GM19324 (cell line): ENCODE measurements at regions not wholly inside any gene's neighbourhood (a gene's known extent, or its start where the extent isn't known, plus 50 kb on each side); places are given as distances from the start of the nearest gene placed in this dataset.

ENCODE experiments used
- ATAC-seq: cut with Tn5 transposase; IDR thresholded peaks from one replicate; pipeline ENCODE4 v1.9.1; 2021; ENCODE audit warnings: mild to moderate bottlenecking, moderate library complexity; ENCODE audit not compliant: unreplicated experiment, low FRiP score

DNA sequence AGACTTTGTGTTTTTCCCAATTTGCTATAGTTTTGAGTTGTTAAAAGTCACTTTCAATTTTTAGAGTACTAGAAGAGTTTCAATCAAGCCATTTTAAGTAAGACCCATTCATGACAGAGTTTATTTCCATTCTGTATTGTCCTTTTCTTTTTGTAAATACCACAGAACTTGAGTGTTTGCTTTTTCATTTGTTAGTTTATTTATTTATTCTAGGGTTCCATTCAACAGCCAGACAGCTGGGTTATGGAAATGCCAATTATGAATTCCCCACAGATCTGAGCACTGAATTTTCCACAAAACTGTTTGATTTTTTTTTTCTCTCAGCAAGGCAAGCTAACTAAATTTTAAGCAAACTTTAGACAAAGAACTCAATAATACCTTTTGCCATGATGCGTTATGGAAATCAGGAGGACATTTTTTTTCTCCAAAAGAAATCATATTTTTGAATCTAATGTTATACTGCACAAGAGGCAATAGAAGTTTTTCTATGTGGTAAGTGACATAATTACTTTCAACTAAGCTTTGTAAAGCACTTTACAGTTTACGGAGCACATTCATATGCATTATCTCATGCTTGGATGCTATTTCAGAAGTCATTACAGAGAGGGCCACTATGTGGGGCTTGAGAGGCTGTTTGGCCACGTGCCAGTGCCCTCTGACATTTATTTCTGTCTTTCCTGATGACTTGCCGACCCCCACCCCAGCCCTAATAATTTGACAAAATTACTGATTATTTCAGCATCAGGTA, 181.5 kb downstream of the VRK1 start:
- ATAC-seq = no peak

DNA sequence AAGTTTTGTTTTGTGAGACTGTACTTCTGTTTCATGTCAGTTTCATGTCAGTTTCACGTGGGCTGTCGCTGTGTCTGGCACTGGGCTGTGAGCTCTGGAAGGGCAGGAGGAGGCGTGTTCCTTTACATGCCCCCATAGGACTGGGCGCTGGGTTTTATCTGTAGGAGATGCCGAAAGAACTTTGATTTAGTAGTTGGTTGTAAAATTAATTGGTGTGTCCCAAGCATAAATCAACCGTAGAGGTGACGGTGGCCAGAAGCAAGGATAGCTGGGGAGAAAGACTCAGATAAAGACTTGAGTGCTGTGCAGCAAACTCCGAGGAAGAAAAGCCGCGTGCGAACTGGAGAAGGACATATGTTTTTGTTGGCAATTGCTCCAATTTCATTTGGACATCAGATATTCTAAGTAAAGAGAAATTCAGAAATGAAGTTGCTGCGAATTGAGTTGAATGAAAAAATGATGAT, 182.5 kb downstream of the VRK1 start:
- ATAC-seq = no peak

DNA sequence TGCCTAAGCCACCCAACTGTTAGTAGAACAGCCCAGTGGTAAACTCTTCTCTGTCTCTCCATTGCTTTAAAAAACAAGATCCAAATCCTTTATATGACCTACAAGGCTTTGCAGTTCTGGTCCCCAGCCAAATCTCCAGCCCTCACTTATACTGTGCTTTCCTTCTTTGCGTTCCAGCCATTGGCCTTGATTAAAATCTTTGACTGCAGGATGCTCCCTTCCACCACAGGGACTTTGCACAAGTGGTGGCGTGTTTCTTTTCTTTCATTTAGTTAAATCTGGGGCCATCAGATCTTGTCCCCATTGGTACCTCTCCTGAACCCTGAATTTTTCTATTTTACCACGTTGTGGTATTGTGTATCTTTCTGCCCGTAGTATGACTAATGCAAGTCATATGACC, 183.7 kb downstream of the VRK1 start:
- ATAC-seq = no peak

DNA sequence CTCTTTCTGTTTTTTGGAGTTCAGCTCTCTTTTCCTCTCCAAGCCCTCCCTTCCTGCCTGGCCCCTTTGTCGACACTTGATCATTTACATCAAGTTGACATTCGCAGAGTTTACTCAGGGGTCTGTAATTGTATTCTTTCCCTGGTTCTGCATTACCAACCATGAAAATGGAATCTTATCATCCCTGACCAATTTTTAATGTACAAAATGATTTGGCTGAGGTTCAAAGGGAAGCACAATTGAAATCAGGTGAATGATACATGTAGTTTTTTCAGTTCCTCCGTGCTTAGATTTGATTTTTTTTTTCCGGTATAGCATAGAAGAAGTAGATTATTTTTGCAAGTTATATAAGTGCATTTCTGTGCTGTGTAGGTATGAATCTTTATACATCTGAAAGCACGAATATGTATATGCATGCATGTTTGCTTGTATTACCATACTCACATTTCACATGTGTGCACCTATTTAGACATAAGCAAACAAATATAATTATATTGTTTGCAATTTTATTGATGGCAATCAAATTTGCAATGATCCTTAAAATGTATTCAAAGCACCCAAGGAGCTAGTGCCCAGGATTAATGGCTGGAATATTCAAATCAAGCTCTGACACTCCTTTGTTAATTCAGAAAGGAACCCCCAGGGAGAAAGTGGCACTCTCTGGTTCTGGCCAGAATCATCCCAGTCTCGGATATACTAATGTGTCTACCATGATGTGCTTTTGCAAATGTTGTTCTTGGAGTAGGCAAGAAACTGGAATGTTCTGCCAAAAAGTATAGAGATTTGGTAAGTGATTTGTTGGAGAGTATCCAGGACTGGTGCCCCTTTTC, 189.3 kb downstream of the VRK1 start:
- ATAC-seq = no peak

DNA sequence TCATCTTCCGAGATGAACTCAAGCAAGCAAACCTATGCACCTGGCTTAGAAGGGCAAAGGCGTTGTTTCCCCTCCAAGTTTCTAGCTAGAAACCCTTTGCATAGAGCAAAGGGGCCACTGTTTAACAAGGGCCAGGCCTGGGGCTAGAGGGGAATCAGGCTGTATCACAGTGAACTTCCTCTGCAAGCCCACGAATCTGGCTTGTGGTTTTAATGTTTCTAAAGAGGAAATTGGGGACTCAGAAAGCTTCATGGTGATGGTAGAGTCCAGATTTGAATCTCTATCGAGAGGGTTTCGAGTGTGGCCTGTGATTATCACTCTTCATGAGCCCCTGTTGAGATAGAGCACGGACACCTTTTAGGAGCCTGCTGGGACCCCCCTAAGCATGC, 189.9 kb downstream of the VRK1 start:
- ATAC-seq = no peak

DNA sequence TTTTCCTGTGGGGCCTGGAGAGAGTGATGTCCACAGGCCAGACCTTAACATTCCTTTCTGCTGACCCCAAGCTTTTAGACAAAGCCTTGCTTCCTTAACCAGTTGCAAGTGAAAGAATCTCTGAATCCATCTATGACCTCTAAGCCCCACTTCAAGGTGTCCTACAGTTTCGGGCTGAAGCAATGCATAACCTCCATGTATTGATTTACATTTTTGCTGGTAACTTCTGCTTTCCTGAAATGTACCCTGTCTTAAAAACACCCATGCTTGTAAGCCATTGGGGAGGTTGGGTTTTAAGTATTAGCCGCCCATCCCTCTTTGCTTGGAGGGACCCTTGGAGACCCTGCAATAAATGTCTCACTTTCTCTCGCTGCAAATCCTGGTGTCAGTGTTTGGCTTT, 190.6 kb downstream of the VRK1 start:
- no peak for ATAC-seq

DNA sequence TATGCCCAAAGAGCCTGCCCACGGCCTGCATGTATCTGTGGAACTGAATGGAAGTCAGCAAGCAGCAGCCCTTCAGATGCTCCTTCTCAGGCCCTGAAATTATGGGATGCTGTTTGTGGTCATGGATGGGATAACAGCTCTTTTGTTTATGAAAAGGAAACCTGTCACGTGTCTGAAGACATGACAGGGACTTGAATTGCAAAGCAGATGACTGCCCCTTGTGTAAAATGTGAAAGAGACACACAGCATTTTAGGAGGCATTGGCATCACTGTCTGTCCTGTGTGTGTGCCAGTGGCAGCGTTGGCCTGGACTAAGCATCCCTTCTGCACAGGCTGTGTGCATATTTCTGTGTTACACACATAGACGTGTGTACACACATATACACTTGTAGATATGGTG, 192.1 kb downstream of the VRK1 start:
- no peak for ATAC-seq

DNA sequence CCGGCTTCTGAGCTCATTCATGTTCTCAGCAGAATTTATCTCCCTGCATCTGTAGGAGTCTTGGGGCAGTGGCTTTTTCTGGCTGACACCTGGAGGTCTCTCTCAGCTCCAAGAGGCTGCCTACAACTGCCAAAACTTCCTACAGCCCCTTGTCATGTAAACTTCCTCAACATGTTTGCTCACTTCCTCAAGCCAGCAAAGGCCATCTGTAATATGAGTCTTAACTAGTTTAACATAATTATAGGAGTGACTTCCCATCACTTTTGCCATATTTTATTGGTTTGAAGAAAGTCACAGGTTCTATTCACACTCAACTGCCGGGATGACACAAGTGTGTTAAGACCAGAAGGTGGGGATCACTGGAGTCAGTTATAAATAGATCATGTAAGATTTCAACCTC, 194.0 kb downstream of the VRK1 start:
- no peak for ATAC-seq

DNA sequence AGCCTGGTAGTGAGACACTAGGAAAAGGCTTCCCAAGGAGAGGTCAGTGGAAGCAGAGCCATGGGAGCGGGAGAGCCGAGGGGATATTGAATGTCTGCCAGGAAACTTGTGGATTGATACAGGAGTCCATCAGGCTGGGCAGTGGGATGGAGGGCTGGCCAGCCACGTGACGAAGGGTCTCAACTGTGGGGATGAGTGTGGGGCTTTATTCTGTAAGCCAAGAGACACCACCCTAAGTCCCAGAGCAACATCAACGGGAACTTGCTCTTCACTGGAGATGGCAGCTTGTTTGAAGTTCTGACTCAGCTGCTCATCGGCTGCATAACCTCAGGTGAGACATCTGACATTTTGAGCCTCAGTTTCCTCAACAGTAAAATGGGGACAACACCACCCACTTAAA, 197.8 kb downstream of the VRK1 start:
- no peak for ATAC-seq

DNA sequence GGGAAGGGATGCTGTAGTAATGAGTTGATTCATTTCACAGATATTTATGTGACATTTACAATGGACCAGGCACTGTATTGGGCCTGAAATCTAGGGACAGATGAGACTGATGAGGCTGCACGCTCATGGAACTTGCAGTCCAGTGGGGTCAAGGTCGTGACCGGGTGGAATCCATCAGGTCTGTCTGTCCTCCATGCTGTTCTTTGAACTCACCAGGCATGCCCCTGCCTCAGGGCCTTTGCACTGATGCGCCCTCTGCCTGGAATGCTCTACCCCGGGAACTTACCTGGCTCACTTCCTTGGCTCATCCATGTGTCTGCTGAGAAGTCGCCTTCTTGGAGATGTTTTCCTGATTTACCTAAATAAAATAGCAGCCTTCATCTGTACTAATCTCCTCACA, 200.1 kb downstream of the VRK1 start:
- ATAC-seq = no peak

DNA sequence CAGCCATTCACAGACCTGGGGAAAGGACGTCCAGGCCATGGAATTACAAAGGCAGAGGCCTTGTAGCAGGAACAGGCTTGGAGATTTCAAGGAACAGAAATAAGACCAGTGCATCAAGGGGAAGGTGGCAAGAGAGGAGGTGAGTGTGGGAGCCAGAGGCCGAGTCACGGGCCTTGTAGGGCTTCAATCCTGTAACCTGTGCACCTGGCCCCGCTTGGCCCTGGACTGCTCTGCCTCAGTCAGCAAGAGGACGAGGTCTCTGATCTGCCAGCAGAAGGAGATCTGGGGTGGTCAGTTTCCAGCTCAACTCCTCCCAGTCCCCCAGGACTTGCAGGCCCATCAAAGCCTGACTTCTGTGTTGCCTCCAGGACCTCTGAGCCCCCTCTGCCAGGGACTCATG, 200.8 kb downstream of the VRK1 start:
- no peak for ATAC-seq

DNA sequence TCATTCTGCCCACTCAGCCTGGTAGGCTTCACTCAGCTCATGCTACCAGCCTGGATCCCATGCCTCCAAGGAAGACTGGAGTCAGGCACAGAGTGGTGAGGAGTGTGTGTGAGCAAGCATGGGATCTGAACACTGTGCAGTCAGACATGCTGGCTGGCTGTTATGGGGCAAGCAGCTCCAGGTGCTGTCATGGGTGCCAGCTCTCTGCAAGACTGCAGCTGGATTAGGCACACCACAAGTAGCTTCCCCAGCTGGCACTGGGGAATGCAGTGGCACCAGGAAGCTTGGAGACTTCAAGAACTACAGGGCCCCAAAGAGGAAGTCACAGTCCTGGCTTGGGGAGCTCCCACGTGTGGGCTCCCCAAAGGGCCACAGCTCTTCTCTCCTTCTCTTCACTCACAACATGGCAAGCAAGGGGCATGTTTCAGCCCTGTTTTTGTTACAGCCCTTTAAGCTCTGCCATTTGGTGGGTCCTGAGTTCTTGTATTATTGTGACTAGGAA, 202.5 kb downstream of the VRK1 start:
- ATAC-seq = no peak

DNA sequence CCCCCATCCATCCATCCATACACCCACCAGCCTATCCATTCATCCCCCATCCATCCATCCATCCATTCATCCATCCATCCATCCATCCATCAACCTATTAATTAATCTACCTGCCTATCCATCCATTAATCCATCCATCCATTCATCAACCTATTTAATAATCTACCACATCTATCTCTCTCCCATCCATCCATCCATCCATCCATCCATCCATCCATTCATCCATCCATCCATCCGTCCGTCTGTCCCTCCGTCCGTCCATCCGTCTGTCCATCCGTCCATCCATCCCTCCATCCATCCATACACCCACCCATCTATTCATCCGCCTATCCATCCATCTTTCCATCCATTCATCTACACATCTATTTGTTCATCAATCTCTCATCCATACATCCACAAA, 205.3 kb downstream of the VRK1 start:
- ATAC-seq = no peak

DNA sequence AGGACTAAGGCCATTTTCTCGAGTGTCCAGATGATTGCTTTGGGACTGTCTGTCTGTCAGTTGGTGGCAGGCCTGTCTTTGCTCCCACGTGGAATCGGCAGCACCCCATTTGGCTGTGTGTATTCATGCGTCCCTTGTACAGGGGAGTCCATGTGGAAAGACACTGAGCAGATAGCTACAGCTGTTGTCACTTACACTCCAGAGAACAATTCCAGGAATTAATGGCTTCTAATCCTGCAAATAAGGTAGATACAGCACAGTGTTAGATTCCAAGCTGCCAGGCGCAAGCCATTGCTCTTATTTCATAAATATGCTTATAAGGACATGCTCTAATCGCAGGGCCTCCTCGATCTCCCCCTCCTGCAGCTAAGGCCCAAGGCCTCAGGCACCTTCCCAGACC, 208.8 kb downstream of the VRK1 start:
- ATAC-seq = no peak

DNA sequence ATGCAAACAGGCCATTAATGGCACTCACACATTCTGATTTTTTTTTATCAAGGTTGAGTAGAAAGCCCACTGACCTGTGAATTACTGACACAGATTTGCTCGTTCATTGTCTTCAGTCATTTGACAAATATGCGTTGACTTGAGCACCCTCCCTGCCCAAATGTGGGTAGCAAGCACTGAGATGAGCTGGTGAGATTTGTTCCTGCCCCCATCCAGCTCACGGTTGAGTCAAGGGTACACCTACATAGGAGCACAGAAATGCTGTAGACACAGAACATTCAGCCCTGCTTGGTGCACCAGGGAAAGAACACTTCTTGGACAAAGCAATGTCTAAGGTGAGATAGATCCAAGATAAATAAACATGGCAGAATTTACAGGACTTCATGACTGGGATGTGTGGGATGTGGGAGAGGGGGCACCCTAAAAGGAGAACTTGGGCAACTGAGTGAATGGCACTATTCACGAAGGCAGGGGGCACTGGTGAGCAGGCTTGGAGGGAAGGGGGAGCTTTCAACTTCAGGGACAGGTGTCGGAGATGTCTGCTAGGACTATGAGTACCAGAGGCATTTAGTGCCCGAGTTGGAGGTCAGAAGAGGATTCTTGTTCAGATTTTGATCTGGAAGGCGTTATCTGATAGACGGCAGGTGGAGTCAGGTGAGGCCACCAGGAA, 213.4 kb downstream of the VRK1 start:
- no peak for ATAC-seq

DNA sequence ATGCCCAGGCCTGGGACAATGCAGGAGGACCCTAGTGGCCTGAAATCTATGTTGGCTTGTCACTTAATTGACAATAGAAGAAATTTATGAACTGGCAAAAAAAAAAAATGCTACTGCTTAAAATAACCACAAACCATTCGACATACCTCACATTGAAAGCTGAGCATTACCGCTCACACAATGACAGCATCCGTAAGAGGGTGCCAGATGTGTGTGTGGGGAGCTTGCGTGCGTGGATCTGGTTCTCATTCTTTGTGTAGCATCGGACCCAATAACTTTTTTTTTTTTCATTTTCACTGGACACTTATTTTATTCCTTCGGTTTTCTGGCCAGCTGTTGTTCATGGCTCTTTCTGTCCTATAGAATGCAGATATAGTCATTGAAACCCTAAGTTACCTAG, 216.7 kb downstream of the VRK1 start:
- ATAC-seq = no peak

DNA sequence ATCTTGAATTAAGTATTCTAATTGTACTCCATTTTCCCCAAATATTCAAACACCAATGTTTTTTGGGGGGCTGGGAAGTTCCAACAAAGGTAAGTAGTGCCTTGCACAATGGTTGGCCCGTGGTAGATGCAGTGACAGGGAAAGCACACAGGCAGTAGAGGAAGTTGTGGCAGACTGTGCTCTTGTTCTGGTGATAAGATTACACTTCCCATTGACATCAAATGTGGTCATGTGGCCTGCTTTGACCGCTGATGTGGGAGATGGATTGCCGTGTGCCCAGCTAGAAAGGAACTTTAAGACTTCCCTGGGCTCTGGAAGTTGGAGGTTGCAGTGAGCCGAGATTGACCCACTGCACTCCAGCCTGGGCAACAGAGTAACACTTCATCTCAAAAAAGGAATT, 223.8 kb downstream of the VRK1 start:
- ATAC-seq = no peak

DNA sequence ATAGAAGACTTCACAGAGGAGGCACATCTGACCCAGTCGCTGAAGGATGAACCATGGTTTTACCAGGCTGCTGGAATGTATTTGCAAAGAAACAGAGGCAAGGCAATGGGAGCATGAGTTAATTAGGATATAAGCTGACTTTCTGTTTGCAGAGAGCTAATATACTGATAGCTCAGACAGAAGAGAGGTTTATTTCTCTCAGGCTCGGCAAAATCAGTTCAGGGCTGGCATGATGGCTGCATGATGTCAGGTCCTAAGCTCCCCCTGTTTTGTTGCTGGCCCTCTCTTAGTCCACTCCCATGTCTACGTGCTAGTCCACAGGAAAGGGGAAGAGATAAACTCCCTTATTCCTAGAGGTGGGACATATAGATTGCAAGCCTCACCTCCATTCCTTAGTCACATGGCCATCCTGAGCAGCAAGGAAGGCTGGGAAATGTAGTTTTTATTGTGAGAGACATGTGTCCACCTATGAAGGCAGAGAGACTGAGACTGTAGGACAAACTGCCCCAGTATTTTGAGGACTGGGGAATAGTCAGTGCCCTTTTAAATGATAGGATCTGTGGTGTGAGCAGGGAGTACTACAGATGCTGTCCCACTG, 224.5 kb downstream of the VRK1 start:
- ATAC-seq = no peak

DNA sequence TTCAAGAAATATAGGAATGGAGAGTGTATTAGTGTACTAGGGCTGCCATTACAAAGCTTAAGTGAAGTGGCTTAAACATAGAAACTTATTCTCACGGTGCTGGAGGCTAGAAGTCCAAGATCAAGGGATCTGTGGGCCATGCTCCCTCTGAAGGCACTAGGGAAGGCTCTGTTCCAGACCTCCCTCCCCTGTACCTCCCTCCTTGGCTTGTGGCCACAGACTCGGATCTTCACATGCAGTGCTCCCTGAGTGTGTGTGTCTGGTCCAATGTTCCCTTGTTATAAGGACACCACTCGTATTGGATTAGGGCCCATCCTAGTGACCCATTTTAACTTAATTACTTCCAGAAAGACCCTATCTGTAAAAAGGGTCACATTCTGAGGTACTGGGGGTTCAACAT, 225.6 kb downstream of the VRK1 start:
- ATAC-seq = no peak

DNA sequence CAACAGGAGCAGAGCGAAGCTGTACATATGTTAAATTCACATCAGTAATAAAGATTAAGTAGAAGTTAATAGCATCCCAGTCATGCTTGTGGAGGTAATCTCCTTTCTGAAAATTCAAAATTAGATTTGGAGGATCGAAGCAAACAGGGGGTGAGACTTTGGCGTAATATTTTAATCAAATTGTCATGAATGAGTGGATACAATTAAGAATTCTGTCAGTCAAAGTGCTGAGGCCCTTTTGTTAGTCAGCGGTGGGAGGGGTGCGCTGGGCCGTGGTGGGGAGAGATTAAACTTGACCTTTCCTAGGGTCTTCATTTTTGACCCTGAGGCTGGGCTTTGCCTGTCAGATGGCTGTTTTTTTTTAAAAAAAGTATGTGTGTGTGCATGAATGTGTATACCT, 226.7 kb downstream of the VRK1 start:
- no peak for ATAC-seq

DNA sequence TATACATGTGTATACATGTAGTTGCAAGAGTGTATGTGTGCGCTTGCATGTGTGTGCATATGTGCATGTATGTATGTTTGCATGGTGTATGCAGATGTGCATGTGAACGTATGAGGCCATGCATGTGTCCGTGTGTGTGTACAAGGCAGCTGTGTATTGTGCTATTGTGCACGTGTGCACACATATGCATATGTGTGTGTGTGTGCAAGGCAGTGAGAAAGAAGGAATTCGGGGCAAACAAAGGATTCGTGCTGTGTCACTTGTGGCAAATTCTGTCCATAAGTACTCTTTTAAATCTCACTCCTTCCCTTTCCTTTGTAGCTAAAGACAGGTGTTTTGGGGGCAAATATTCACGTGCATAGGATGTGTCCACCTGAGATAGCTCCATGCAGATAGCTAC, 227.1 kb downstream of the VRK1 start:
- ATAC-seq = no peak
